ENCODE measurements at regions not wholly inside any gene's neighbourhood (a gene's known extent, or its start where the extent isn't known, plus 50 kb on each side); places are given as distances from the start of the nearest gene placed in this dataset.

GRCh38 chrX:107396235-107396634 is 53.2 kb upstream of the FRMPD3 start:
- TF ChIP-seq CTCF (IDR thresholded peaks at IDR 0.05) (no peak), POLR2A (IDR thresholded peaks at IDR 0.05) (no peak)

All from adrenal gland (tissue), 5 donors.